Left ventricle myocardium inferior (tissue), 1 donor: ENCODE measurements at regions not wholly inside any gene's neighbourhood (a gene's known extent, or its start where the extent isn't known, plus 50 kb on each side); places are given as distances from the start of the nearest gene placed in this dataset.

Source experiments
- DNase-seq: peaks from one replicate; pipeline ENCODE4 v3.0.0-alpha.2; 2020
- H3K27ac ChIP-seq: fragments of 200-600 bp; replicated peaks from 2 replicates; pipeline ENCODE4 v1.8.0; 2021
- H3K27me3 ChIP-seq: fragments of 200-600 bp; 2 replicates; pipeline ENCODE4 v1.8.0; 2021; ENCODE audit warnings: low read depth
- H3K36me3 ChIP-seq: fragments of 200-600 bp; 2 replicates; pipeline ENCODE4 v1.8.0; 2021
- H3K4me1 ChIP-seq: fragments of 200-600 bp; 2 replicates; pipeline ENCODE4 v1.8.0; 2021
- H3K4me3 ChIP-seq: fragments of 200-600 bp; 2 replicates; pipeline ENCODE4 v1.8.0; 2021; ENCODE audit warnings: mild to moderate bottlenecking, moderate library complexity
- H3K9me3 ChIP-seq: fragments of 200-600 bp; replicated peaks from 2 replicates; pipeline ENCODE4 v1.8.0; 2021
- intact Hi-C: fragments of 100-400 bp; cut with micrococcal nuclease; formaldehyde crosslinking; loops from one replicate; pipeline ENCODE4 v1.11.0; 2022
- TF ChIP-seq, protein P1 (sequence below): fragments of 200-600 bp; IDR thresholded peaks from 2 replicates; pipeline ENCODE4 v1.8.0; 2021; ENCODE audit warnings: antibody characterized with exemption, mild to moderate bottlenecking, borderline replicate concordance
- donor health status: DM: no; HTN: yes; CAD: no; lungs with severe emphysema.

DNA sequence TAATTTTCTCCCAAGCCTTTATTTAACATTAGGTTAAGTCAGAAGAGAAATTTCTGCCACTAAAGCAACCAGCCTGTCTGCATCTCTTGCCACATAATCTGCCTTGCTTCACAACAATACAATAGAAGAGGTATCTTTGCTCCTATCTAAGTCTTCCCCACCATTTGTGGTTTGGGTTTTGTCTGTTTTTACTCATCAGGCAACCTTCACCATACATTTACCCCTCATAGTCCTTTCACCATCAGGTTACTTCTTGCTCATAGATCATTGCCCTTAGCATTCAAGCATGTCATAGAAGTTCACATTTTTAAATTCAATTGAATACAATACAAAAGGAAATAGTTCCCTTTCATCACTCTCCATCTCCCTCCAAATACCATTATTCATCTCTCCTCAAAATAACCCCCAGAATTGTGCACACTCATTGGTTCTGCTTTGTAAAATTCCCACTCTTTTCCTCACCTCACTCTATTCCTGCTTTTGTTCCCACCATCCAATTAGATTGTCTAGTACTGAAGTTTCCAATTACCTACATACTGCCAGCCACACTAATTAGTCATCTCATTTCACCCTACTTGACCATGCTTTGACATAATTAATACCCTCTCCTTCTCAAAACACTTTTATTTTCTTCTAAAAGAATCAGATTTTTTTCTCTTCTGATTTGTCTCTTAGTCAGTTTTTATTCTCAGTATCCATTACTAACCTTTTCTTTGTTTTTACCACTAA lies 1957.0 kb upstream of the AGA start:
- peaks cover 15% of the 10 kb centered on the region for H3K9me3 ChIP-seq
- H3K4me1 ChIP-seq: no peaks in the 10 kb centered on the region
- no peak overlapping the region for H3K4me3 ChIP-seq
- no peak for DNase-seq
- no peak overlapping the region for H3K27ac ChIP-seq
- TF ChIP-seq, protein P1, sequence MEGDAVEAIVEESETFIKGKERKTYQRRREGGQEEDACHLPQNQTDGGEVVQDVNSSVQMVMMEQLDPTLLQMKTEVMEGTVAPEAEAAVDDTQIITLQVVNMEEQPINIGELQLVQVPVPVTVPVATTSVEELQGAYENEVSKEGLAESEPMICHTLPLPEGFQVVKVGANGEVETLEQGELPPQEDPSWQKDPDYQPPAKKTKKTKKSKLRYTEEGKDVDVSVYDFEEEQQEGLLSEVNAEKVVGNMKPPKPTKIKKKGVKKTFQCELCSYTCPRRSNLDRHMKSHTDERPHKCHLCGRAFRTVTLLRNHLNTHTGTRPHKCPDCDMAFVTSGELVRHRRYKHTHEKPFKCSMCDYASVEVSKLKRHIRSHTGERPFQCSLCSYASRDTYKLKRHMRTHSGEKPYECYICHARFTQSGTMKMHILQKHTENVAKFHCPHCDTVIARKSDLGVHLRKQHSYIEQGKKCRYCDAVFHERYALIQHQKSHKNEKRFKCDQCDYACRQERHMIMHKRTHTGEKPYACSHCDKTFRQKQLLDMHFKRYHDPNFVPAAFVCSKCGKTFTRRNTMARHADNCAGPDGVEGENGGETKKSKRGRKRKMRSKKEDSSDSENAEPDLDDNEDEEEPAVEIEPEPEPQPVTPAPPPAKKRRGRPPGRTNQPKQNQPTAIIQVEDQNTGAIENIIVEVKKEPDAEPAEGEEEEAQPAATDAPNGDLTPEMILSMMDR: no peak
- intact Hi-C loops: no loop called here
- H3K36me3 ChIP-seq: no peaks in the 10 kb centered on the region
- H3K27me3 ChIP-seq: no peaks in the 10 kb centered on the region

DNA sequence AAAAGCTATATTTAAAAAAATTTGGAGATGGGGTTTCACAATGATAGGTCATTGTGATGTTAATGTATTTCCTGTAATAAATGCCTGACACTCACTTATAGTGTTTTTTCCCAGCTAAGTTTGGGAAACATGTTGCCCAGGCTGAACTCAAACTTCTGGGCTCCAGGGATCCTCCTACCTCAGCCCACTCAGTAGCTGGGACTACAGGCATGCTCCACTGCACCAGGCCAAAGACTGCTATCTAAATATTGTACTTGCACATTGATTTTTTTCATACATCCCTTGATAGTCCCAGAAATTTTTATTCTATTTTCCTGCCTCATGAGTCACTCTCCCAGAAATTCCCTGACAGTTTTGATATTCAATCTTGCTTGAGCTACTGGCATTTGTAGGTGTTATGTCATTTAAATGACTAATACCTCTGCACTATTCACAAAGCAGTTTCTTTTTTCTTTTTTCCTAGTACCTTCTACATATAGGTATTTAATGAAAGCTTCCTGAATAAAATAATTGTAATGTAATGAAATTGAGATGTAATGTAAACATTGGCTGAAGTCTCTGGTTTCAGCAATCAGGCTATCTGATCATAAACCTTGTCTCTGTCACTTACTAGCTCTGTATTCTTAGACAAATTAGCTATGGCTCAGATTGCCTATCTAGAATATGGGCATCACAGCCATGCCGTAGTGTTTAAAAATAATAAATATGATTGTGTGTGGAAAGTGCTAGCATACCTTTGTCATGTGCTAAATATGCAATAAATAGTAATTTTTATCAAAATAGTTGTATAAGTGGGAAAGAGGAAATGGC lies 1973.0 kb upstream of the AGA start:
- Histone ChIP-seq H3K9me3 (no peaks in the 10 kb centered on the region), H3K4me3 (no peak overlapping the region), H3K27ac (no peak overlapping the region), H3K36me3 (no peaks in the 10 kb centered on the region), H3K4me1 (no peaks in the 10 kb centered on the region), H3K27me3 (no peaks in the 10 kb centered on the region)
- TF ChIP-seq, protein P1: no peak
- no peak for DNase-seq
- intact Hi-C loops: no loop called here

- Histone ChIP-seq H3K27ac (no peak overlapping the region), H3K27me3 (no peaks in the 10 kb centered on the region), H3K9me3 (no peaks in the 10 kb centered on the region), H3K4me1 (no peaks in the 10 kb centered on the region), H3K36me3 (no peaks in the 10 kb centered on the region), H3K4me3 (no peak overlapping the region)
- intact Hi-C loops: no loop called here
- no peak for DNase-seq
- TF ChIP-seq, protein P1: no peak
Observed at GRCh38 chr4:179415847-179416223, 1973.6 kb upstream of the AGA start.

DNA sequence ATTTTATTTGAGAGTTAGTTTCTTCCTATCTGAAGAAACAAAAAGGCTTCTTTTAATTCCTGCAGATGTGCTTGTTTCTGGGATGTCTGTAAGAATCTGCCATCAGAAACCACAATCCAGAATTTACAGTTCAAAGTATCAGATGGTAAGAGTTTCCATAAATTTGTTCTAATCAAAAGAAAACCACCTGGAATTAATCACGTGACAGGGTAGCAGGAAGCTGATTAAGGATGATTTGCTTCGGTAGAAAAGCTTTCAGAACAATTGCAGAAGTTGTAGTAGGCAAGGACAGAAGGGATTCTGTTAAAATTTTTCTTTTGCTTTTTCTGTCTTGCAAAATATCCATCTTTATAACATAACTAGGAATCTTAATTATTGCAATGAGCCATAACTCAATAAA lies 1975.1 kb upstream of the AGA start:
- intact Hi-C loops: no loop called here
- Histone ChIP-seq H3K9me3 (no peaks in the 10 kb centered on the region), H3K4me3 (no peak overlapping the region), H3K27me3 (no peaks in the 10 kb centered on the region), H3K4me1 (no peaks in the 10 kb centered on the region), H3K36me3 (no peaks in the 10 kb centered on the region), H3K27ac (no peak overlapping the region)
- TF ChIP-seq, protein P1: no peak
- no peak for DNase-seq

GRCh38 chr4:179437962-179438361 lies 1995.7 kb upstream of the AGA start:
- Histone ChIP-seq H3K27me3 (no peaks in the 10 kb centered on the region), H3K9me3 (peaks cover 17% of the 10 kb centered on the region), H3K27ac (no peak overlapping the region), H3K4me1 (no peaks in the 10 kb centered on the region), H3K36me3 (no peaks in the 10 kb centered on the region), H3K4me3 (no peak overlapping the region)
- TF ChIP-seq, protein P1: no peak
- no peak for DNase-seq
- intact Hi-C loops: no loop called here
